Thoracic aorta (tissue), 2 donors: ENCODE measurements at regions not wholly inside any gene's neighbourhood (a gene's known extent, or its start where the extent isn't known, plus 50 kb on each side); places are given as distances from the start of the nearest gene placed in this dataset.

Experiments used
- ATAC-seq: fragments of 150-250 bp; one replicate; pipeline ENCODE4 v1.8.0; 2017; ENCODE audit warnings: low read depth; ENCODE audit not compliant: insufficient number of reproducible peaks, low FRiP score
- DNase-seq: peaks from one replicate; pipeline ENCODE4 v3.0.0-alpha.2; 2020; ENCODE audit warnings: low spot score
- H3K27ac ChIP-seq, 2 donors: fragments of 200-600 bp; sonication (generic); 1 replicate in 1 of 2; 2 replicates in 1 of 2; pipeline ENCODE4 v1.5.1; 2016; ENCODE audit warnings: mild to moderate bottlenecking in 2 of 2, moderate library complexity in 2 of 2
- H3K27me3 ChIP-seq: fragments of 200-600 bp; sonication (generic); replicated peaks from 2 replicates; pipeline ENCODE4 v1.6.0; 2016; ENCODE audit warnings: mild to moderate bottlenecking; ENCODE audit not compliant: insufficient read depth
- H3K36me3 ChIP-seq: fragments of 200-600 bp; sonication (generic); one replicate; pipeline ENCODE4 v1.5.1; 2016
- H3K4me1 ChIP-seq, 2 donors: fragments of 200-600 bp; sonication (generic); 1 replicate in 1 of 2; 2 replicates in 1 of 2; pipeline versions ENCODE4 v1.5.1 to v1.6.0; 2016; ENCODE audit warnings: low read depth in 2 of 2, mild to moderate bottlenecking in 1 of 2; ENCODE audit not compliant: control insufficient read depth in 1 of 2
- H3K4me3 ChIP-seq: fragments of 200-600 bp; sonication (generic); 2 replicates; pipeline ENCODE4 v1.5.1; 2016; ENCODE audit warnings: mild to moderate bottlenecking
- H3K9me3 ChIP-seq: fragments of 200-600 bp; sonication (generic); 2 replicates; pipeline ENCODE4 v1.5.1; 2016
- CTCF ChIP-seq: fragments of 200-600 bp; sonication (generic); IDR thresholded peaks from one replicate; pipeline ENCODE4 v1.5.1; 2019; ENCODE audit warnings: antibody characterized with exemption

GRCh38 chr6:95095855-95096254 is 481.5 kb upstream of the MANEA start:
- DNase-seq (no peak), ATAC-seq (no peak)
- no peak for TF ChIP-seq CTCF
- H3K36me3 ChIP-seq: no peaks in the 10 kb centered on the region
- no peaks in the 10 kb centered on the region for H3K9me3 ChIP-seq
- H3K27ac ChIP-seq: no peak overlapping the region
- H3K4me3 ChIP-seq: no peak overlapping the region
- H3K27me3 ChIP-seq: no peaks in the 10 kb centered on the region
- no peaks in the 10 kb centered on the region for H3K4me1 ChIP-seq

GRCh38 chr6:95099410-95099809 is 477.9 kb upstream of the MANEA start:
- Histone ChIP-seq H3K36me3 (no peaks in the 10 kb centered on the region), H3K4me1 (no peaks in the 10 kb centered on the region), H3K27me3 (no peaks in the 10 kb centered on the region), H3K27ac (no peak overlapping the region), H3K4me3 (no peak overlapping the region), H3K9me3 (no peaks in the 10 kb centered on the region)
- DNase-seq (no peak), ATAC-seq (no peak)
- TF ChIP-seq CTCF: no peak

DNA sequence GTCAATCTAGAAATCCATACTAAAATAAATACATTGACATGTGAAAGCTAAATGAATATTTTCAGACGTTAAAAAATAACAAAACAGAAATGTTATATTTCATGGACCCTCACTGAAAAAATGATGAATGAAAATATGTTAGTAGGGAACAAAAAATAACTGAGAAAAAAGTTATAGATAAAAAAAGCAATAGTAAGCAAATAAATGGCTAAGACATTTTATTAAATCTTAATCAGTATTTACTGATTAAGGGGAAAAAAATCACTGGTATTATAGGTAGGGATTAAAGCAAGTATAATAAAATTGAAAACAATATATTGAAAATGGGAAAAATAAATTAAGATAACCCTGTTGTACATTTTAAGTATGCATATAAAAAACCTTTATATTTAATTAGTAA is 468.1 kb upstream of the MANEA start:
- DNase-seq (no peak), ATAC-seq (no peak)
- Histone ChIP-seq H3K9me3 (no peaks in the 10 kb centered on the region), H3K27ac (no peak overlapping the region), H3K36me3 (no peaks in the 10 kb centered on the region), H3K27me3 (no peaks in the 10 kb centered on the region), H3K4me3 (no peak overlapping the region), H3K4me1 (no peaks in the 10 kb centered on the region)
- no peak for TF ChIP-seq CTCF

DNA sequence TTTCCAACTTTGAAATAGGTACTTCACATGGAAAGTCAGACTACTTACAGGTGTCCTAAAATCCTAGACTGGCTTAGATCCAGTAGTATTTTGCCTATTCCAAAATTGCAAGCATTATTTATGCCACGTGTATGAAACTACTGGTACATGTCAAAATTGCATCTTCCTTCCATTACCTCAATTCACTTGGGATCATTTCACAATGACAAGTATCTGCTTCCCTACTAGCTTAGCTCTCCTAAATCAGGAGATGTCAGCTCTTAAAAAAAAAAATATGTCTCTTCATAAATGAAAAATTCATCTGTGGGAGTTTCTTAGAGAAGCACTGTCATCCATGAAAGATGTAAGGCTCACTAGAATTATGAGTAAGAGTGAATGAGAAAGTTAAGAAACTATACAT is 466.6 kb upstream of the MANEA start:
- no peaks in the 10 kb centered on the region for H3K36me3 ChIP-seq
- no peak for TF ChIP-seq CTCF
- H3K27me3 ChIP-seq: no peaks in the 10 kb centered on the region
- no peak overlapping the region for H3K27ac ChIP-seq
- no peak for ATAC-seq
- no peaks in the 10 kb centered on the region for H3K4me1 ChIP-seq
- H3K4me3 ChIP-seq: no peak overlapping the region
- H3K9me3 ChIP-seq: no peaks in the 10 kb centered on the region
- DNase-seq: no peak

- ATAC-seq: no peak
- H3K4me1 ChIP-seq: no peaks in the 10 kb centered on the region
These were observed 460.1 kb upstream of the MANEA start for GRCh38 chr6:95117236-95117635.

More at GRCh38 chr6:95117236-95117635, 460.1 kb upstream of the MANEA start:
- Histone ChIP-seq H3K4me3 (no peak overlapping the region), H3K27me3 (no peaks in the 10 kb centered on the region), H3K9me3 (no peaks in the 10 kb centered on the region), H3K27ac (no peak overlapping the region), H3K36me3 (no peaks in the 10 kb centered on the region)
- no peak for TF ChIP-seq CTCF
- no peak for DNase-seq
